Stimulated activated CD4-positive, alpha-beta T cell treated with anti-CD3 and anti-CD28 coated beads, TNF-alpha, amount 100 ng/mL, for 48 hours (primary cell): ENCODE measurements at regions not wholly inside any gene's neighbourhood (a gene's known extent, or its start where the extent isn't known, plus 50 kb on each side); places are given as distances from the start of the nearest gene placed in this dataset.

Experiments
- DNase-seq, 3 donors: peaks; one replicate each; pipeline ENCODE4 v3.0.0-alpha.2; 2020; ENCODE audit warnings: low read depth in 3 of 3

DNA sequence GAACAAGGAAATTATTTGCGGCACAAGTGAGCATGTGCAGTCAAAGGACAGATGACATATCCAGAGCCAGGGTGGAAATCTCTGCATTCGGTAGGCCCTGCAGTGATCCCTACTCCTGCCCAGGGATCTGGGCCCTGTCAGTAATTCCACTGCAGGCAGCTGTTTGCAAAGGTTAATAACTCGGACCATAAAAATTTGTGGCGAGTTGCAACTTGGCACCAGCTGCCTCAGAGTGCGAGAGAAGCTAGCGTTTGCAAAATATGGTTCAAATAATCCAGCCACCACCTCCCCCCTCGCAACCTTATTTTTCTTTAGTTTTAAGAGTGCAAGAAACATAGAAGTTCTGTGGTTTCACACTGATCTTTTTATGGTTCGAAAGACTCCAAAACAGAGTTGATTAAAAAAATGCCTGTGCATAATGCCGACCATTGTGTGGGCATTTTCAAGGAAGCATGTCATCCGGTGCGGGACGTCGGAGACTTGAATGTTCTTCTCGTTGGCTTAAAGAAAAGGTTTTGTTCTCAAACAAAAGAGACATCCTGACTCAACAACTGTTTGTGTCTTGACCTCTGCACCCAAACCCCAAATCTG lies 224.5 kb downstream of the BCL11B start:
- DNase-seq, result no peak

DNA sequence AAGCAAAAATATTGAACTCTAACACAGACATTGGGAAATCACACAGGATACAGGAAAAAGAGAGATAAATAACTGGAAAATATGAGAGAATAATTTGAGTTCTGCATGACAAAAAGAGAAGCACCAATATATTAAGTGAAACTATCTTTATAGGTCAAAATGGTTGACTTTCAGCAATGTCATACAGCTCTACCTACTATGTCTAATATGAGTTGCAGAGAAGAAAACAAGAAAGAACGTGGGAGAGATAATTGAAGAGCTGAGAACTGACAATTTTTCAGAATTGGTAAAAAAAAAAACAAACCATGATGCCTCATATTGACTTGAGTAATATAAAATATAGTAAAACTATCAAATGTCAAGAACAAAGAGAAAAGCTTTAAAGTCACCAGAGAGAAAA lies 221.7 kb downstream of the BCL11B start:
- DNase-seq, result no peak

DNA sequence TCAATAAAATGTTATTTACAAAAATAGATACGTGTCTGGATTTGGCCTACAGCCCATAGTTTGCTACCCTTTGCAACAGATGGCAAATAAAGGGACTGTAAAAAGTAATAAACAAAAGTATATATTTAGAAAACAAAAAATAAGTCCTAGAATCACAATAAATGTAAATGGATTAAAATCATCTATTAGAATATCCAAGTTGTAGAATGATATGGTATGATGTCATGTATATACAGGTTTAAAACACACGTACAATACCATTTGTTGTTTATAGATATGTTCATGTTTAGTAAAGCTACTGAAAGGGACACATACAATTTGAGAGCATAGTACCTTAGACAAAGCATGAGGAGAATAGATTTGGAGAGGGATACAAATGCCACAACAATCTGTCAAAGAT lies 219.5 kb downstream of the BCL11B start:
- DNase-seq, result no peak

DNA sequence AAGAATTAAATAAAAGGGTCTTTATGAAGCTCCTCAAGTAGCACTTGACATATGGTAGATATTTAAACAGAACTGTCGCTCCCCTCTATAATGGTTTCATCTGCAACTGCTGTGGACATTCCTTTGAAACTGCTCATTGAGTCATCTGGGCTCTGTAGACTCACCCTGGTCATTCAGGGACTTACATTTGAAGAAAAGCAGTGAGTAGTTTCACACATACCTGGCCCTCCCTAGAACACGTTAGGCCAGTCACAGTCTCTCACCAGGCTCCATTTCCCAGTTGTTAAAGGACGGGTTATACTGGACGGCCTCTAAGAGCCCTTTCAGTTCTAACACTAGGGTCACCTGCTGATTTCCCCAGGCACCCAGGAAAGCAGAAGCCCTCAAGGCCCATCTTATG lies 217.0 kb downstream of the BCL11B start:
- DNase-seq, result no peak

DNA sequence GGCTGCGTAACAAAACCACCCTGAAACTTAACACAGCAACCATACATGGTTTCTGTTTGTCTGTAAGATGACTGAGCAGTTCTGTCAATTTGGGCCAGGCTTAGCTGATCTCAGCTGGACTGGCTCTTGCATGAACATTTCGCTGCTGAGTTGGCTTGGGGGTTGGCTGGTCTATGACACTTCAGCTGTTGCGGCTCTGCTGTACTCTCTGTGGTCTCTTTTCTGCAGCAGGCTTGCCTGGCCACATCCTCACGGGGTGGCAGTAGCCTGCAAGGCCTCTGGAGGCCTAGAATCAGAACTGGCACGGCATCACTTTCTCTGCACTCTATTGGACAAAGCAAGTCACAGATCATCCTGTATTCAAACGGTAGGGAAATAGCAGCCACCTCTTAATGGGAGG lies 216.2 kb downstream of the BCL11B start:
- peak in 1 of 3 donors; percentile 12 for DNase-seq

DNA sequence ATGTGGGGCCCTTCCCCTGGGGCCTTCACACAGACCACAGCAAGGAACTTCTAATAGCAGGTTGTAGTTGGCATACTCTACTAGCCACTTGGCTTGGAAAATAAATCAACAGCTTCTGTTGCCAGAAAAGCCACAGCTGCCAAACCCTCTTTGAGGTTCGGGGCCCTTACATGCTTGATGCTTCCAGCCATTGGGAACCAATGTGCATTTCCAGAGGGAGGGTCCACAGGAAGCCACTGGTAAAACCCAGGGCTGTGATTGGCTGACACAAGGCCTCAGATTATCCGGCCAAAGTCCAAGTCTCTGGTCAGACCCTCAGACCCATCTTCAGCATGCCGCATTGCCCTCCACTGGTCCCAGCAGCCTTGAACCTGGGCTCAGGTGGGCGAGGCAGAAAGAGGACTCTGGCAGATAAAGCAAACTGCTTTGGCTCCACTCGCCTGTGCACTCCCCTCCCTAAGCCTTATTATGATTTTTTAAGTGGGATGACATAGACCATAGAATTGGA lies 214.4 kb downstream of the BCL11B start:
- DNase-seq, result no peak

DNA sequence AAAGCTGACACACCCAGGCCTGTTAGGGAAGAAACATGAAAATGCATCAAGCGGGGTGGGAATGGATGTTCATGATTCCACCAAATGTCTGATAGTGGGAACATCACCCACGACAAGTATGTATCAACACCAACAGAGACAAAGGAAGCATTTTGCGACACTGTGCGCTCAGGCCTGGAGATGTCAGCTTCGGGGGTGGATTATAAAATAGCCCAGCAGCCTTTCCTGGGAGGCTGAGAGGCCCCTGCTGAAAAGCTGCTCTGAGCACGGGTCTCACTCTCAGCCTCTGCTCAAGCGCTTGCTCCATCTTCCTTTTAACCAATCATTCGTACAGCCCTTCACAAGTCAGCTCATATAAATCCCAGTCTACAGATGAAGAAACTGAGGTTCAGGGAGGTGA lies 213.5 kb downstream of the BCL11B start:
- no peak for DNase-seq

DNA sequence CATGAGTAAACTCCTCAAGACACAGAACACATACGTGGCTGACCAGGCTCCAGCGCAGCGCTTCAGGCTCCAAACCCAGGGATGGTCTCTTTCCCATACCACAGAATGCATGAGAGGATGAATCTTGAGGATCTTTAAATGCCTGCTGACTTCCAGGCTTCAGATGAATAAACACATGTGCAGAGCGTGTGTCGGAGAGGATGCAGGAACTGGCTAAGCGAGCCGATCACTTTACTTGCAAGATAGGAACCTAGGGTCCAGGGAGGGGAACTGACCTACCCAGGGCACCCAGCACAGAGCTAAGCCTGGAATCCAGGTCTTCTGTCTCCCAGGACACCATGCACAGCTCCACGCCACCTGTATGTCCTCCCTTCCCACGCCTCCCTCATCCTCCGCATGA lies 209.8 kb downstream of the BCL11B start:
- DNase-seq, result no peak

DNA sequence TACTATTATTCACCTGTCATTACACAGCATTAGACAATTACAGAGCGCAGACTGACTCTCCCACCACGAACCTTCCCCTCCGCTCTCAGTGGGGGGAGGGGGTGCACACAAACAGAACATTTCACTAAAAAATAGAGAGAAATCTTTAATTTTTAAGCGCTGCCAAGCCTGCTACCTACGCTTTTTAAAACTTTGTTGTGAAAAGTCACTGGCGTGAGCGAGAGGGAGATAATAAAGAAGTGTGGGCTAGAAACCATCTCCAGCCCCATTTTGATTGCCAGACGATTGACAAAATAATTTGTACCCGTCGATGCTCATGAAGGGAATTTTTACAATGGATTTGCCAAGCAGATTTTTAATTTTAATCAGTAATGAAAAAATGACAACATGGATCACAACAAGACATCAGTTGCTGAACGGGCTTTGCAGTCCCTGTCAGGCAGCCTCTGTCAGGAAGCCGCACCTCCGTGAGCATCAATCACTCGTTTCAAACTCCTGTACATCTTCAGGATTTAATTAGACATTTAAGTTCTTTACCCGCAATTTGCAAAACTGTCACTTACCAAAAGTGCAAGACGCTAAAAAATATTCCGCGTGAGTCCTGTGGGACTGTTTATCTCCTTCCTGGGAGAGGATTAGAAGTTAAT lies 209.1 kb downstream of the BCL11B start:
- no peak for DNase-seq

DNA sequence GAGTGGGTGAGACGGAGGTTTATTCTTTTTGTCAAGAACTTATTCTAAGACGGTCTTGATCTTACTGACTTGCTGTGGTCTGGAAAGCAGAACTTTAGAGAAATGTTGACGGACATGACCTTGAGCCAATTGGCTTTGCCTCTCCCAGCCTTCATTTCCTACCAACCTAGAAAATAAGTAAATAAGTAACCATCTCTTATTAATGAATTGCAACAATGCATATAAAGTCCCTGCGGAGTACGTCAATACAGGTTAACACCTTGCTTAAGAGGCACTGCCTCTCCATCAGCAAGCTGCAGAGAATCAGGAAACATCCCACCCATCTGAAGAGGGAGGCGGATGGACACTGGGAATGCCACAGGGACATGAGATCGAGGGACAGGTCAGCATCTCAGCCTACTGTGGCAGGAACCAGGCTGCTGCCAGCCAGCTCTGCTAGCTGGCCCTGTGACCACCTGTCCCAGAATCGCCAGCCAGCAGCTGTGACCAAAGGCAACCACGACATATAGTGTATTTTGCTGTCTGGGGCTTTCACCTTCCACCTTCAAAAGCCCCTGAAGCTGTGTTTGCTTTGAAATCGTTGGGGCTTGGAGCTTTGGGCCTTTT lies 208.3 kb downstream of the BCL11B start:
- no peak for DNase-seq

DNA sequence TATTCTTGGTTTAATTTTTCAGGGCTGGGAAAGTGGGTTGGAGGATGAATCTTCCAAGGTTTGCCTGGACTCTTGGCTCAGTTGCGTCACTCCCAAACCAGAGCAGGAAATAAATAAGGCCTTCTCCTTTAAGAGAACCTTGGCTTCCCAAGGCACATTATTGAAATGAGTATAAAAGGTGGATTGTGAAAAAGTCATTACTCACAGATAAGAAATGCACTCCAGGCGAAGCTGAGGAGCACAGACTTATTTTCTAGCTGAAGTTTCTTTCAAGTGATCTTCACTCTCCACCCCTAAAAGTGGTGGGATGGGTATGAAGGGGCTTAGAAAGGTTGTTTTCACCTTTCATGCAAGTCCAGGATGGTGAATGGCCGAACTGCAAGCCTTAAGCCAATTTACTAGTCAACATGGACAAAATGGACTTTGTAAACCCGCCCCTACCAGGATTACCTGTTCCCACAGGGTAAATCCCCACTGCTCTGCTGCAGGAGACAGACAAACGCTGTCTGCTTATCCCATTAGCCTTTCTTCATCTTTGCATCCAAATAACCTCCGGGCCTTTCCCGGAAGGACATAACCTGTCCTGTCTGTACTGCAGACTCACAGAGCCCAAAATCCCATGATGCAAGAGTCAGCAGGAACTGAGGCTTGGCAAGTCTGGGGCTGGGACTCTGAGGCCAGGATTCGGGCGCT lies 207.6 kb downstream of the BCL11B start:
- DNase-seq, result no peak

DNA sequence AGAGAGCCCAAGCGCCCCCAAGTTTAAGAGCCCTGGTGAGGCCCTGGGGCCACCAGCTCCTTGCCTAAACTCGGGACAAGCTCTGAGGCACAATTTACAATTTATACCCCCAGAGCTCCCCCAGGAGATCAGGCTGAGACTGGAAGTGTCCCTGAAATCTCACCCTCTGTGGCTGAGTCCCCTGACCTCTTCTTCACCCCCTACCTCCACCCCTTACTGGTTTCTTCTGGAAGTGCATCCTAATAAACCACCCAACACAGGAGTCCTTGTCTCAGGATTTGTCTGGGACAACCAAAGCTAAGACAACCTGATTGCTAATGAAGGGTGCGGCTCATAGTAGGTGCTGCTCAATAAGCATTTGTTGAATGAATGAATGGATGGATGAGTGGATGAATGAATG lies 206.4 kb downstream of the BCL11B start:
- no peak for DNase-seq

DNA sequence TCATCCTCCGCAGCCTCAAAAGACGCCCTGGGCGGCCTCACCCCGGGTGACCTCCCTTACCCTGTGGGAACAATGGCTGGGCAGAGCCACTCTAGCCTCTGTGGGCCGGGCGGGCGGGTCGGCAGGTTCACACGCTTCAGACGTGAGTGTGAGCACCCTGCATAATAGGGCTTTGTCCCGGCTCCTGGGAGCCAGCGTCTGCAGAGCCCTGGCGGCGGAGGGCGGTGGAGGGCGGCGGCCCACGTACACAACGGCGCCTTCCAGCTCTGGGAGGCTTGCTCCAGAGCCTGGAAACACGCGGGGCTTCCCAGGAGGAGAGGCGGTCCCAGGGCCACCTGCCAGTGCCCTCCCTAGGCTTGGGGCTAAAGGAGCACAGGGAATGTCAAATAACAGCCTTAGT lies 205.6 kb downstream of the BCL11B start:
- DNase-seq, result no peak

DNA sequence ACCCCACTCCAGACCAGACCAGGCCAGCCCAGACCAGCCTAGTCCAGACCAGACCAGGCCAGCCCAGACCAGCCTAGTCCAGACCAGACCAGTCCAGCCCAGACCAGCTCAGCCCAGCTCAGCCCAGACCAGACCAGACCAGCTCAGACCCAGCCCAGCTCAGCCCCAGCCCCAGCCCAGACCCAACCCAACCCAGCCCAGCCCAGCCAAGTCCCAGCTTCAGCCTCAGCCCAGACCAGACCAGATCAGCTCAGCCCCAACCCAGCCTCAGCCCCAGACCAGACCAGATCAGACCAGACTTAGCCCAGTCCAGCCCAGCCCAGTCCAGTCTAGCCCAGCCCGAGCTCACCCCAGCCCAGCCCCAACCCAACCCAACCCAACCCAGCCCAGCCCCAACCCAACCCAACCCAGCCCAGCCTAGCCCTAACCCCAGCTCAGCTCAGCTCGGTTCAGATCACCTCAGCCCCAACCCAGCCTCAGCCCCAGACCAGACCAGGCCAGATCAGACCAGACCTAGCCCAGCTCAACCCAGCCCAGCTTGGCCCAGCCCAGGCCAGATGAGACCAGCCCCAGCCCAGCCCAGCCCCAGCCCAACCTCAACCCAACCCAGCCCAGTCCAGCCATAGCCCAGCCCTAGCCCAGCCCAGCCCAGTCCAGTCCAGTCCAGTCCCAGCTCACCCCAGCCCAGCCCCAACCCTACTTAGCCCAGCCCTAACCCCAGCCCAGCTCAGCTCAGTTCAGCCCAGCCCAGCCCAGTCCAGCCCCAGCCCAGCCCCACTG lies 204.7 kb downstream of the BCL11B start:
- DNase-seq, result no peak

DNA sequence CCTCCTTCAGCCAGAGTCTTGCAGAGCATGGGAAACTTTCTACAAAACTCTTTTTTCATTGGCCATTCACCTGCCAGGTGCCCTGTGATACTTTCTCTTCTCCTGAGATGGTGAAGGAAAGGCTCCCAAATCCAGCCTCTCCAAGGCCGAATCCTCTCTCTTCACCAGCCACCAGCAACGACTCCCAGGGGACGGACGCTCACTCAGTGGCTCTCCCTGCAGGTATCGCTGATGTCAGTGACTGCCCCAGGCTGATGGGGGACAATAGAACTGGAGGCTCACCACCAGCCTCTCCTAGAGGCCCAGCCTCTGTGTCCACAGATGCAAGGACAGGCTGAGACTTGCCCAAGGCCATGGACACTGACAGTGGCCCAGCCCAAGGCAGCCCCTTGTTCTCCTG lies 204.1 kb downstream of the BCL11B start:
- no peak for DNase-seq

DNA sequence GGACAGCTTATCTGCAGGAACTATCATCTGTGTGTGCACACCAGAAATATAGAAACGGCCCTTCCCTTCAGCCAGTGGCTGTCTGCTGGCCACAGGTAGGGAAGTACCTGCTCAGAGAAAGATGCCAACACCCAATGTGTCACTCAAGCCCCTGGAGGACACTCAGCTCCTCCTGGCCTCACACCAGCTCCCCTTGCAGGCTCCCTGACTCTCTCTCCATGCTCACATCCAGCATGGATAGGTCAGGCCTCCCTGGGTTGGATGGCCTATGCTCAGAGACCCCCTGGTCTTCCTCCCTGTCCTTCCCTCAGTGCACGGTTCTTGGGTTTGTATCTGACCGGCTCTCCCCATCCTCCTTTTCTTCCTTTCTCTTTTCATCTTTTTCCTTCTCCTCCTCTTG lies 202.1 kb downstream of the BCL11B start:
- DNase-seq, result no peak

DNA sequence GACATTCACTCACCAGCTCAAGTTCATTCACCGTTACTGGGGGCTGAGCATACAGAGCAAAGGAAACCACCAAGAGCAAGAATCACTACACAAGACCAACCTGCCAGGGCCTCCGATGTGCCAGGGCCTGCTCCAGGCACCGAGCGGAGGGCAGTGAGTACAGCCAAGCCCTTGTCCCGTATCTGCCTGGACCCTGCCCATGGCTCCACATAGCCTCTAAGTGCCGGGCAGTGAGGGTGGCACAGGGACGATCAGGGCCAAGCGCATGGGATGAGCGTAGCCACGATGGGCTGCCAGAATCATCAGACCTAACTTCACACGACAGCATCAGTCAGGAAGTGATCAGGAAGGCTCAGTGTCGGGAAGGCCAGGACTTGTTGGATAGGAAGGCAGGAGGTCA lies 199.6 kb downstream of the BCL11B start:
- DNase-seq, result no peak

DNA sequence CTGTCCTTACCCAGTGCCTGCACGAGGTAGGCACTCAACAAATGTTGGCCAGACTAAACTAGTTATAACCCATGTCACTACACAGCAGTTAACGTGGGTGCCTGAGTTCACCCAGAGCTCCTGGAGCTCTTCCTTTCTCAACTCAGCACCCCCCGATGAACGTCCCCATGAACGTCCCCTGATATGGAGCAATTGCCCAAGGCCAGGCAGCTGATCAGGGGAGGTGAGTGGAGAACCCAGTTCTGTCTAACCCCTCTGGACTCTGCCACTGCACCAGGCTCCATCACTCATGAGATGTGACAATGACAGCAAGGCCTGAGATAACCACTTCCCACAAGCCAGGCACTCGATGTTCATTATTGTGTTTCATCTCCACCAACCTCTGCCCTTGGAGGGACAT lies 199.0 kb downstream of the BCL11B start:
- DNase-seq, result no peak

DNA sequence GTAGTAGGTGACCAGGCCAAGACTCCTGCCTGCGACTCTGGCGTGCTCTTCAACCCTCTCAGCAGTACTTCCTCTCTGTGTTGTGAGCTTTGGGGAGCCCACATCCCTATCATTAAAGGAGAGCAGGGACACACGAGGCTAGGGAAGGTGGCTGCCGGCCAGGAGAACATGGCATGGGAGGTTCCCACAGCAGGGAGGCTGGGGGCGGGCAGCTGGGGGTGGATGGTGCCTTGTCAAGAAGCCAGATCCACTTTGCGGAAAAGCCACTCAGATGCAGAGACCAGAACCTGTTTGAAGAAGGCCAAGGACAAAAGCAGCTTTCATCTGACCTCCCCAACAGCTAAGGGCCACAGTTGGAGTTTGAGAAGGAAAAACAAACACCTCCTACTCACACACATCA lies 198.6 kb downstream of the BCL11B start:
- no peak for DNase-seq

DNA sequence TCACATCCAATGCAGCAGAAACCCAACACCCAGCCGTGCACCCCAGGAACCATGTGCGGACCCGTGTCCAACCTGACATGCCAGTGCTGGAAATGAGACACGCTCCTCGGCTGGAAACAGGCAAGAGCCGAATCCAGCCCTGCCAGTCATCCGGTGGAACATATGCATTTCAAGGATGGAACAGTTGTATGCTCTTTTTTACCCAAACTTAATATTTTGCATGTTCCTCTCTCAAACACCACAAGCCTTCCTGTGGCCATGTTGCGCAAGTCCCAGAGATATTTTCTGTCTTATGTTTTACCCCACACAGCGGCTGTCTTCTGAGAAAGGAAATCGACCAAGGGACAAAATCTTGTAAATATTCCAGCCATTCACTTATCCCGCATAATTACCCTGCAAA lies 196.9 kb downstream of the BCL11B start:
- no peak for DNase-seq

DNA sequence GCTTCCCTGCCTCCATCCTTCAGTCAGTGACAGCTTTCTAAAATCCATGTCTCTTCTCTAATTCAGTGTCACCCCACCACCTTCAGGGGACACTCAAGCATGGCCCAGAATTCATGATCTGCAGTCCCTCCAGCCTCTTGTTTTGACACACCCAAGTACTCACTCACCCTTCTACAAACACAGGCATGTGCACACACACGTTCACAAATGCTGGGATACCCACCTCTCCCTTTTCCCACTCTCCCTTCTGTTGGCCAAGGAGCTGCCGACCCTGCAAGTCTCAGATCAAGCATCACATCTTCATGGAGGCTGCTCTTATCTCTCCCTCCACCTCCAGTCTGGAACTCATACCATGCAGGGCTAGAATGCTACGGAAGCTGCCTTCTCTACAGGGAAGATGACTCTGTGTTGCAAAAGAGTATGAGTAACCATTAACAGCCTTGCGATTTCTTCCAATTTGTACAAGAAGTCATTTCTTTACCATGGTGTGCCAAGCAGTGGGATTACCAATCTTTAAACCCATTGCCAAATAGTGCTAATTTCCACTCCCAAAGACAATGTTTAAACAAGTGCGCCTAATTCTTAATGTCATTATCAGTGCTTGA lies 196.1 kb downstream of the BCL11B start:
- DNase-seq, result no peak
